GM18909 (cell line): ENCODE measurements at regions not wholly inside any gene's neighbourhood (a gene's known extent, or its start where the extent isn't known, plus 50 kb on each side); places are given as distances from the start of the nearest gene placed in this dataset.

Source experiments
- ATAC-seq: cut with Tn5 transposase; IDR thresholded peaks from one replicate; pipeline ENCODE4 v1.9.1; 2021; ENCODE audit warnings: mild to moderate bottlenecking; ENCODE audit not compliant: unreplicated experiment, poor library complexity

- ATAC-seq, result no peak
Observed at GRCh38 chr14:49401373-49401772, 184.8 kb downstream of the RPS29 start.

DNA sequence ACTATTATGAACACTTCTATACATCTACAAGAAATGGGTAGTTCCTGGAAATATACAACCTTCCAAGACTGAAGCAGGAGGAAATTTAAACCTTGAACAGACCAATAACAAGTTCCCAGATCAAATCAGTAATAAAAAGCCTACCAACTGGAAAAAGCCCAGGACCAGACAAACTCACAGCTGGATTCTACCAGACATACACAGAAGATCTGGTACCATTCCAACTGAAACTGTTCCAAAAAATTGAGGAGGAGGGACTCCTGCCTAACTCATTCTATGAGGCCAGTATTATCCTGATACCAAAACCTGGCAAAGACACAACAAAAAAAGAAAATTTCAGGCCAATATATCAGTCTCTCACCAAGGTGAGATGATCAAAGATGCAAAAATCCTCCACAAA lies 189.4 kb downstream of the RPS29 start:
- ATAC-seq, result no peak

DNA sequence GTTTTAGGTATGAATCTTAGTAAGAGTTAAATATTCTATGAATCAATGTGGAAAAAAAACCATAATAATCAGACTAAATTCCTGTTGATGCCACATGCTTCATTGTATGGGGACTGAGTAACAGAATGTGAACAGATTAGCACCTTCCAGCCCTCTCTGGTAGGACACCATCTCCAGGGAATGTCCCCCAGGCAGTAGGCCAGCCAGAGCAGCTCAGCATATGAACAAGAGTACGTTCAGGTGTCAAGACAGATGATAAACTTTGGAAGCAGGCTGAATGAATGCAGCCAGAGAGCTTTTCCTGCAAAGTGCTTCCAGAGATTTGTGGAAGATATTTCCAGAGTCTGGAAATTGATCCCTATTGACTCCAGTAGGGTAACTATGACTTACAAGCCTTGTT lies 204.4 kb downstream of the RPS29 start:
- ATAC-seq, result no peak

DNA sequence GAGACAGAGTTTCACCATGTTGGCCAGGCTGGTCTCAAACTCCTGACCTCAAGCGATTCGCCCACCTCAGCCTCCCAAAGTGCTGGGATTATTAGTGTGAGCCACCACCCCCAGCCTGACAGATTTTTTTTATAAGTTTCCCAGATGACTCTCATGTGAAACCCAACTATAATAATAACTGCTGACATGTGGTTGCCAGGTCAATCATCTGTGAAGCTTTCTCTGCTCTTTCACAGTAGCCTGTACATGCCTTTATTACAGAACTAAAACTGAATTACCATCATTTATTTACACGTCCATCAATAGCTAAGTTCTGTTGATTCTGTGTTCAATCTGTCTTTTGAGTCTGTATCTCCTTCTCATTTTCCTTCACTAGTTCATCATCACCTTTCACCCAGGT lies 218.5 kb downstream of the RPS29 start:
- ATAC-seq, result peak; percentile 60

GRCh38 chr14:49366416-49366815 lies 219.8 kb downstream of the RPS29 start:
- no peak for ATAC-seq

DNA sequence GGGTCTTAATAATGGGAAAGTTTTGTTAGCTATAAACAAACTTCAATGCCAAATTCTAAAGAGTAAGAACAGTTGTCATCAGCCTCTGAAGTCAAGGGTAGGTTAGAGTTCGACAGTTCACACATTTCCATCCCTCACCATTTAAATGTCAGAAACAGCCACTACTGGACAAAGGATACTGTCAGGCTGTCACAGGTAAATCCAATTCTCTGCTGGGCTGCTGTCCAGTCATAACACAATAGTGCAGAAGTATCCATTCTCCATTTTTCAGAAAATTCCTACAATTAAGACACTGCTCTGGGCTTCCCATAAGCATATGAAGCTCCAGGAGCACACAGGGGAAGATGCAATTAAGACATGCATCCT lies 221.4 kb downstream of the RPS29 start:
- ATAC-seq, result no peak

- no peak for ATAC-seq
Observed at GRCh38 chr14:49363821-49364751, 222.1 kb downstream of the RPS29 start.

- no peak for ATAC-seq
Observed at GRCh38 chr14:49362916-49363315, 223.3 kb downstream of the RPS29 start.

DNA sequence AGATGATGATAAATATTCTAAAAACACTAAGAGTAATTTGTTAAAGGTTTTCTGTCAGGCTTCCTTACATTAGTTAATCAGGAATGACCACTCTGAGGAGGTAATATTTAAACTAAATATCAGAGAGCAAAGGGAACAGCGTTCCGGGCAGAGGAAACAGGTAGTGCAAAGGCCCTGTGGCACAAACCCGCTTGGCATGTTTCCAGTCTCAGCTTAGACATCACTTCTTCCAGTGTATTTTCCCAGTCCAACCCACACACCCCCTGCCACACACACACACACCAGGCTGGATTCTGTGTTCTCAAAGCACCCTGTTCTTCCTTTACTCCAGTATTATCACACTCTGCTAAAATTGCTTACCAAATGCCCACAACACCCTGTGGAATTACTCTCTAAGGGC lies 247.1 kb downstream of the RPS29 start:
- ATAC-seq, result no peak

- ATAC-seq, result no peak
Observed at GRCh38 chr14:49319810-49320209, 266.4 kb downstream of the RPS29 start.

- no peak for ATAC-seq
Observed at GRCh38 chr14:49315570-49315969, 270.6 kb downstream of the RPS29 start.

- ATAC-seq, result no peak
Observed at GRCh38 chr14:49314737-49315136, 271.4 kb downstream of the RPS29 start.

DNA sequence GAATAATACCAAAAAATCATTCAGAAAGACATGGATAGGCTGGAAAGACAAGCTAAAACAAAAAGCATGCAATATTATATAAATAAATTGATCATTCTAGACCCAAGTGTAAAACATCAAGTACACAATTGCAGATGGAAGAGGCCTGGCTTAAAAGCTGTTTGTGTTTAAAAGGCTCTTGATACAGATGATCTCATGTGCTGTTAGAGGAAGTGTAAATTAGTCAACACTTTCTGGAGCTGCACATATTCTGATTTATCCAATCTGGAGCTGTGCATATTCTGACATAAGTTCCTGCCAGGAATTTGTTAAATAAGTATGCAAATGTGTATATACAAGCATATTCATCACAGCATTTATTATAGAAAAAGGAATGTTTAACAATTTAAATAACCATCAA lies 273.1 kb downstream of the RPS29 start:
- no peak for ATAC-seq

- no peak for ATAC-seq
Observed at GRCh38 chr14:49310298-49310697, 275.9 kb downstream of the RPS29 start.

DNA sequence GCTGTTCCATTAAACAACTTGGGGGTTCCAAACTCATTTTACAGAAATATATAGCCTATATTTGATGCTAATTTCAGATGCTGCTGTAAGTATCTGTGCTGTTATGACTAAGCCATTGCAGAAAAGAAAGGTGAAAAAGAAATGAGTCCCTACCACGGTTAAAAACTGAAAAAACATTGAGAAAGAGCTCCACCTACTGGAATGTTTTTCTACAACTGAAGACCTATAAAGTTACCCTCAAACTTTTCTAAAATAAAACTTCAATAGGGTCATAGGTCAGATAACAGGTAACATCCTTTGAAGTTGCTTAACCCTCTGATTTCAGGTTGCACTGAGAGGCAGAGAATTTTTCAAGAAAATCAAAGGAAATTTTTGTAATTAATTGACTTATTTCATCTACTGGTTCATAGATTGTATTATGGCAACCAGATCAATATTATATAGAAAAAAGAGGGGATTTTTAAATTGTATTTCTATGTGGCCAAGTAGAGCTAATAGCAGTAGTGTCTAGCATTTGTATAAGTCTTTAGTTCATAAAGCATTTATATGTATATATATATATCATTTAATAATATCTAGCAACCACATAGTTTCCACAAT lies 279.9 kb downstream of the RPS29 start:
- peak; percentile 72 for ATAC-seq

GRCh38 chr14:49303946-49304516 lies 282.1 kb downstream of the RPS29 start:
- no peak for ATAC-seq

GRCh38 chr14:49297102-49297501 lies 289.1 kb downstream of the RPS29 start:
- ATAC-seq, result no peak

GRCh38 chr14:49294621-49295148 lies 291.5 kb downstream of the RPS29 start:
- ATAC-seq, result no peak

DNA sequence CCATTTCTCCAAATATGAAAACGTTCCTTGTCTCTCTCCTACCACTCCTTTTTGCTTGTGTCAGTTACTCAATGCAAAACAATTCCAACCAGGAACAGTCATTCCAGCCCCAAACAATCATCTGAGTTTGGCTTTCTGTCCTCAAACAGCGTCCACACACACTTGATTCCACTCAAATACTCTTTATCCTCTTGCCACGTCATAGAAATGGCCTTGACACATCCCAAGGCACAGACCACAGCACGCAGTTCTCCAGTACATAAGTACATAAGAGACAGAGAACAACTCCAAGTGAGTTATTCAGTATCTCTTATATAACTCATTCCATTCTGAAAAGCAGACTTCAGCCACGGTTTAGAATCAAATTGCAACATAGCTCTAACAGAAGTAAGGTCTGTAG lies 299.2 kb downstream of the RPS29 start:
- no peak for ATAC-seq

DNA sequence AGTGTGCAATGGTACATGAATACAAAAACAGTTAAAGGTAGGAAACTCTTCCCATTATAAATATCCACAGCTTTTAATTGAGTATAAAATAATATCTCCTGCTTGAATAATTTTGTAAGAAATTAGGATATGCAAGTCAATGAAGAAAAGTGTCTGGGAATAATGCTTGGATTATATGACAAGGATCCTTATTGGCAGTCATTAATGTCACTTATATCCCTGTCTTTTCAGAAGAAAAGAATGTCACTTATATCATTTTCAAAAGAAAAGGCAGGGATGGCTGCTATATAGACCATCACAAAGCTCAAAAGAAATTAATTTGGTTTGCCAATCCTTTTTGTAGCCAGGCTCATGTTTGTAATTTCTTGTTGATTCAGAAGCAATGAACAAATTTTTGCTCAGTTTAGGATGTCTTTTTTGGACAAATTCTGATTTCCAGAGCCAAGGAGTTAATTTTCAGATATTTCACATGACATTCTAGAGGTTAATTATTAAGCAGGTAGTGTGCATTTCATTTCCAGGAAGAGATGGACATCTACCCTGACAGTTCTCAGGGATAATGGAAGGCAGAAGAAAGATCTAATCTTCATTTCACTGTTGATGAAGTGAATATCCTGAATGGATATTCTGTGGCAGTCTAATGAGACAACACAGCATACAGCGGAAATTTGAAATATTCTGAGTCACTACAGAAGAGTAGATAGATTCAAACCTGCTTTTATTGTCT lies 299.8 kb downstream of the RPS29 start:
- ATAC-seq, result no peak

GRCh38 chr14:49280566-49280965 lies 305.6 kb downstream of the RPS29 start:
- ATAC-seq, result no peak
